HEK293T (cell line): ENCODE measurements at regions not wholly inside any gene's neighbourhood (a gene's known extent, or its start where the extent isn't known, plus 50 kb on each side); places are given as distances from the start of the nearest gene placed in this dataset.
A peak's percentile ranks its signal among the peaks of the same experiment; 100 is the strongest.

ENCODE experiments used
- CTCF ChIA-PET: fragments of 350-600 bp; formaldehyde crosslinking; extraction: SDS; loops from one replicate; lab custom pipeline; 2021; ENCODE audit warnings: antibody characterized with exemption, inconsistent platforms; lab: Yijun Ruan, JAX
- POLR2A ChIA-PET: fragments of 350-600 bp; formaldehyde crosslinking; extraction: SDS; loops from one replicate; lab custom pipeline; 2020; ENCODE audit warnings: antibody characterized with exemption, inconsistent platforms; lab: Yijun Ruan, JAX
- DNase-seq: peaks from one replicate; pipeline ENCODE4 v3.0.0; 2012; ENCODE audit warnings: mixed read lengths; ENCODE audit errors: extremely low spot score
- ARNT ChIP-seq: fragments of 450-650 bp; IDR thresholded peaks from 2 replicates; pipeline ENCODE4 v1.6.1; 2017; ENCODE audit warnings: mild to moderate bottlenecking
- BHLHE40 ChIP-seq: fragments of 450-650 bp; IDR thresholded peaks from 2 replicates; pipeline ENCODE4 v1.6.1; 2016; ENCODE audit warnings: mild to moderate bottlenecking, moderate library complexity, borderline replicate concordance
- CTBP1 ChIP-seq: fragments of 450-650 bp; IDR thresholded peaks from 2 replicates; pipeline ENCODE4 v1.6.1; 2016; ENCODE audit warnings: borderline replicate concordance
- ELF4 ChIP-seq: fragments of 450-650 bp; IDR thresholded peaks from 2 replicates; pipeline ENCODE4 v1.6.1; 2017; ENCODE audit warnings: antibody characterized with exemption
- FOXA1 ChIP-seq: fragments of 450-650 bp; IDR thresholded peaks from 2 replicates; pipeline ENCODE4 v1.6.1; 2016; ENCODE audit warnings: mild to moderate bottlenecking
- FOXK2 ChIP-seq: fragments of 450-650 bp; IDR thresholded peaks from 2 replicates; pipeline ENCODE4 v1.6.1; 2016; ENCODE audit warnings: mild to moderate bottlenecking
- FOXM1 ChIP-seq: fragments of 450-650 bp; IDR thresholded peaks from 2 replicates; pipeline ENCODE4 v1.6.1; 2017; ENCODE audit warnings: mild to moderate bottlenecking, borderline replicate concordance
- HDGF ChIP-seq: fragments of 450-650 bp; IDR thresholded peaks from 2 replicates; pipeline ENCODE4 v1.6.1; 2017; ENCODE audit warnings: antibody characterized with exemption, borderline replicate concordance
- L3MBTL2 ChIP-seq: fragments of 450-650 bp; conservative IDR thresholded peaks from 2 replicates; pipeline ENCODE4 v1.6.1; 2016; ENCODE audit warnings: mild to moderate bottlenecking
- LEF1 ChIP-seq: fragments of 450-650 bp; IDR thresholded peaks from 2 replicates; pipeline ENCODE4 v1.6.1; 2017; ENCODE audit warnings: mild to moderate bottlenecking, borderline replicate concordance
- NFRKB ChIP-seq: fragments of 450-650 bp; IDR thresholded peaks from 2 replicates; pipeline ENCODE4 v1.6.1; 2016; ENCODE audit warnings: mild to moderate bottlenecking, moderate library complexity
- SP1 ChIP-seq: fragments of 450-650 bp; IDR thresholded peaks from 2 replicates; pipeline ENCODE4 v1.6.1; 2017
- SUZ12 ChIP-seq: fragments of 450-650 bp; IDR thresholded peaks from 2 replicates; pipeline ENCODE4 v1.6.1; 2016; ENCODE audit warnings: mild to moderate bottlenecking
- TARDBP ChIP-seq: fragments of 450-650 bp; IDR thresholded peaks from 2 replicates; pipeline ENCODE4 v1.6.1; 2016
- ZNF384 ChIP-seq: fragments of 450-650 bp; IDR thresholded peaks from 2 replicates; pipeline ENCODE4 v1.6.1; 2016
- TF ChIP-seq, protein P1 (sequence below): fragments of 450-650 bp; IDR thresholded peaks from 2 replicates; pipeline ENCODE4 v1.6.1; 2016

DNA sequence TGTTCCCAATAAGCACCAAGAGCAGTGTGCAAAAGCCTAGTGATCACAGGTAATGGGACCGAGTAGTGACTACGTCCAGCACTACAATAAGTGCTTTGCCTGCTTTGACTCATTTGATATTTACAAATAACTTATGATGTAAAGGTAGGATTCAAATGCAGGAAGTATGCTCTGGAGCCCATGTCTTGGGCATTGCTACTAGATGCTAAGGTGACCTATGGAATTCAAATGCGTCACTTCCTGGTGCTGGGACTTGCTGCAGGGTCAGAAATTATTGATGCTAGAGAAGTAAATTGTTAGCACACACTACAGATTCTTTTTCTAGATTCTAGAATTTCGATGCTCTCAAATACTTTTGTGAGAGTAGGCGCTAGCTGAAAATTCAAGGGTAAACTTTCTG, 101.2 kb upstream of the TSC22D2 start:
- CTCF ChIA-PET: interaction anchor here (1.0 kb wide), 1 partner anchor 68 kb away, joined by 5 read pairs; no protein-coding TSS in a partner anchor
- POLR2A ChIA-PET: no interaction called here
- no peak for DNase-seq
- no peak for TF ChIP-seq NFRKB
- no peak for TF ChIP-seq HDGF
- no peak for TF ChIP-seq CTBP1
- no peak for TF ChIP-seq FOXM1
- no peak for TF ChIP-seq FOXK2
- no peak for TF ChIP-seq FOXA1
- no peak for TF ChIP-seq SUZ12
- TF ChIP-seq ZNF384: no peak
- no peak for TF ChIP-seq ARNT
- TF ChIP-seq LEF1: no peak
- no peak for TF ChIP-seq ELF4
- no peak for TF ChIP-seq BHLHE40
- TF ChIP-seq, protein P1, sequence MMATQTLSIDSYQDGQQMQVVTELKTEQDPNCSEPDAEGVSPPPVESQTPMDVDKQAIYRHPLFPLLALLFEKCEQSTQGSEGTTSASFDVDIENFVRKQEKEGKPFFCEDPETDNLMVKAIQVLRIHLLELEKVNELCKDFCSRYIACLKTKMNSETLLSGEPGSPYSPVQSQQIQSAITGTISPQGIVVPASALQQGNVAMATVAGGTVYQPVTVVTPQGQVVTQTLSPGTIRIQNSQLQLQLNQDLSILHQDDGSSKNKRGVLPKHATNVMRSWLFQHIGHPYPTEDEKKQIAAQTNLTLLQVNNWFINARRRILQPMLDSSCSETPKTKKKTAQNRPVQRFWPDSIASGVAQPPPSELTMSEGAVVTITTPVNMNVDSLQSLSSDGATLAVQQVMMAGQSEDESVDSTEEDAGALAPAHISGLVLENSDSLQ: no peak

DNA sequence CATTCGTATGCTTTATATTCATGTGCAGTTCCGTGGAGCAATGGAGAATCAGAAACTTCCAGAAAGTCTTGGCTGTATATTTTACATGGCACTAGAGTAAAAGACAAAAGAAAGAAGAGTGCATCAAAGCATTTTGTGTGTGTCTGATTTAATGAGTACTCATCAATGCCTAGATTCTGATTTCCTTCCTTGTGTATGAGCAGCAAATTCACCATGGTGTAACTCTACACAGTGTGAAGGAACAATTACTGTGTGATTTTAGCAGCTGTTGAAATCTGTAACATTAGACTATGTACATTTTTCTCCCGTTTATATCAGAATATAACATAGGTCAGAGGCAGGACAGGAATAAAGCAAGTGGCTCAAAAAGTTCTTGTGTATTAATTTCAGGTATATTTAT, 102.0 kb upstream of the TSC22D2 start:
- no peak for DNase-seq
- CTCF ChIA-PET: no interaction called here

DNA sequence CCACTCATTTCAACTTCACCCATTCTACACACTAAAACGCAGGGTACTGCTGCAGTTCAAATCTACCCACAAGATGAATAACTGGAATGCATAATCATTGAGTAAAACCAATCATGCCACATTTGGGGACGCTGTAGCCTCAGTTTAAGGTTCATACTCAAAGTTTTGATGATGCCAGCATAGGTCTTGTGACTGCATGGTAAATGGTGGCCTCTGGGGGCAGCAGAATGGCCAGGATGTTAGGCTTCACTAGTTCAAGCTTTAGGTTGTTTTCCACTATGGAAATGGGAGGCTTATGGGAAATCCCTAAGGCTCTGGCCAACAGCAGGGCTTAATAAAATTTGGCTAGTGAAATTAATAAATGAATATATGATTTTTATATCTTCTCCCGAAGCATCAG, 104.3 kb upstream of the TSC22D2 start:
- DNase-seq: peak; percentile 43
- CTCF ChIA-PET: interaction anchor here (1.1 kb wide), 1 partner anchor 8 kb away, joined by 3 read pairs; no protein-coding TSS in a partner anchor
- TF ChIP-seq FOXA1 (no peak), ELF4 (no peak), LEF1 (no peak), NFRKB (no peak), TARDBP (no peak), CTBP1 (no peak), BHLHE40 (no peak), ARNT (no peak), ZNF384 (no peak), FOXM1 (no peak), HDGF (no peak)
- POLR2A ChIA-PET: interaction anchor here (1.6 kb wide), 1 partner anchor 105 kb away, joined by 4 read pairs; no protein-coding TSS in a partner anchor

More for the DNA sequence above, 102.0 kb upstream of the TSC22D2 start:
- TF ChIP-seq ELF4: no peak
- POLR2A ChIA-PET: no interaction called here

DNA sequence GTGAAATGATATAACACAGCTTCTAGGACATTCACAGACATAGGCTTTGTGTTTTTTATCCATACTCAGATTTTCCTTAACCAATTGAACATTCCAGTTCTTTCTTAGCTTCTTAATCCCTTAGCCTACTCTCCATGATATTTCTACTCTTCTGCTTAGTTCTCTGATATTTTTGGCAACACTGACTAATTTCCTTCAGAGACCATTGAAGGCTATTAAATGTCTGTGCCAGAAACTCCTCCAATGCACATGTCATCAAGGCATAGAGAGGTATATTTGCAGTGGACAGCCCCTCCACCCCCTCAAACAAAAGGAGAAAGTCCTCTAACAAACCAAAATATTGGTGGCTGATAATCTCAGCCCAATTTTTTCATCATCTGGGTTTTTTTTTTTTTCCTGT, 105.9 kb upstream of the TSC22D2 start:
- POLR2A ChIA-PET: no interaction called here

DNA sequence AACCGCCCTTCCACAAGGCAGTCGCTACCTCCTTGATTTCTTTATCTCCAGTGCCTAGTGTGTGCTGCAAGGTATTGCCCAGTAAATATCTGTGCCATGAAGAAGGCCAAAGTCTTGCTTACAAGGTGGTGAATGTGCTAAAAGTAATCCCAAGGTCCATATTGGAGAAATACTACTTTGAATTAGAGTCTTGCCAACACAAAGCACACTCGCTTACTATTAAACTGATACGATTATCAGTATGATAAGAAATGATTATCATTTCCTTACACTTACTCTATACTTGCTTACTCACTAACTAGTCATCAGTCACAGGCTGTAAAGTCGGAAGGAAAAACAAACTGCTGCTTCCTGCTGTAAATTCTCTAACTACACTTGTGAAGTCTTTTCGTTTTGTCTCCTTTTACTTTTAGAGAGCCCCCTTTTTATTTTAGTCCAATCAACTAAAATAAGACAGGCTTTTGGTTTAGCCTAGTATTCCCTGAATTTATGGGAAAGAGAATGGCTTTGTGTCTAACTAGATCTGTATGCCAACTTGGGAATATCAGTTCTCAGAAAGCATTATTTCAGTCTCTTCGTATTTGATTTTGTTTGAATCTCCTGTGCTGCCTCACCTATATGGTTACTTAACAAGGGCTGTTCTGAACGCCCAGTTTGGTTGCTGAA, 107.1 kb upstream of the TSC22D2 start:
- POLR2A ChIA-PET: no interaction called here
- CTCF ChIA-PET: no interaction called here
- TF ChIP-seq FOXA1 (no peak), ZNF384 (no peak), FOXK2 (no peak), L3MBTL2 (no peak), CTBP1 (no peak), LEF1 (no peak), SP1 (no peak), BHLHE40 (no peak), HDGF (no peak), SUZ12 (no peak)
- TF ChIP-seq, protein P1: no peak
- no peak for DNase-seq

More for the DNA sequence above, 105.9 kb upstream of the TSC22D2 start:
- no peak for DNase-seq
- TF ChIP-seq TARDBP: no peak
- no peak for TF ChIP-seq SUZ12
- no peak for TF ChIP-seq ZNF384
- TF ChIP-seq FOXM1: no peak
- TF ChIP-seq FOXK2: no peak
- TF ChIP-seq HDGF: no peak
- CTCF ChIA-PET: no interaction called here

DNA sequence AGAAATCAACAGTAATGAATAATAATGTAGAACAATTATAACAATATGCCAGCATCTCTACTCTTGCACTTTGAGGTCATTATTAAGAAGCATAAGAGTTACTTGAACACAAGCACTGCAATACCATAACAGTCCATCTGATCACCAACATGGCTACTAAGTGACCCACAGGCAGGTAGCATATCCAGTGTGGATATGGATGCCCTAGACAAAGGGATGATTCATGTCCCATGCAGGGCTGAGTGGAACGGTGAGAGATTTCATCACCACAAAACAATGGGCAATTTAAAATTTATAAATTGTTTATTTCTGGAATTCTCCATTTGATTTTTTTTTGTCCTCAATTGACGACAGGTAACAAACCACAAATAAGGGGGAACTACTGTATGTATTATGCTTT, 107.7 kb upstream of the TSC22D2 start:
- TF ChIP-seq FOXA1: no peak
- no peak for DNase-seq
- CTCF ChIA-PET: no interaction called here
- POLR2A ChIA-PET: no interaction called here

DNA sequence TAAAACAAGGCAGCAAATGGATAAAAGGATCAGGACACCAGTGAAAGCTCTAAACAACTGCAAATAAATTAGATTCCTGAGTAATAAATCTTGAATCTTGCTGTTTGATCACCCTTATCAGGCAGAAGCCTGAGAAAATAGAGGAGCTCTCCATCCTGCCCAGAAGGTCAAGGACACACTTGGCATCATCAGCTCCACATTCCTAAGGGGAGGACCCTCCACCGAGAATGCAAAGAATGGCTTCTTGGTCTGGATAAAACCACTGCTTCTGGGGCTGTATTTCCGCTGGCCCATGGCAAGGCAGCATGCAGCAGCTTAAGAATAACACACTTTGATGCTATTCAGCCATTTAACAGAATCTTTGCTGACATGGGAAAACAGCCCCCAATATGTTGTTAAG, 108.9 kb upstream of the TSC22D2 start:
- ChIA-PET CTCF (interaction anchor here (0.6 kb wide), 1 partner anchor 73 kb away, joined by 4 read pairs; no protein-coding TSS in a partner anchor), POLR2A (no interaction called here)
- no peak for TF ChIP-seq FOXA1
- no peak for TF ChIP-seq SUZ12
- TF ChIP-seq FOXM1: no peak
- TF ChIP-seq L3MBTL2: no peak
- no peak for TF ChIP-seq CTBP1
- TF ChIP-seq ARNT: no peak
- no peak for TF ChIP-seq FOXK2
- no peak for TF ChIP-seq LEF1
- TF ChIP-seq, protein P1: no peak
- no peak for TF ChIP-seq ZNF384
- DNase-seq: no peak
